Urinary bladder (tissue), 3 donors: ENCODE measurements at regions not wholly inside any gene's neighbourhood (a gene's known extent, or its start where the extent isn't known, plus 50 kb on each side); places are given as distances from the start of the nearest gene placed in this dataset.
"Not testable (repeated sequence)": the region's sequence is repeated elsewhere in the genome, so short reads cannot be mapped to it uniquely, and the experiment has no call there.

Experiments
- DNase-seq: peaks from one replicate; pipeline ENCODE4 v3.0.0-alpha.2; 2015; ENCODE audit errors: extremely low spot score
- H3K27ac ChIP-seq: one replicate; pipeline ENCODE4 v1.5.1; 2013; ENCODE audit warnings: low read depth, mild to moderate bottlenecking, moderate library complexity
- H3K36me3 ChIP-seq: one replicate; pipeline ENCODE4 v1.6.1; 2013; ENCODE audit warnings: mild to moderate bottlenecking, moderate library complexity; ENCODE audit not compliant: insufficient read depth
- H3K4me1 ChIP-seq: one replicate; pipeline ENCODE4 v1.6.1; 2013; ENCODE audit warnings: mild to moderate bottlenecking, moderate library complexity; ENCODE audit not compliant: insufficient read depth
- H3K4me3 ChIP-seq: one replicate; pipeline ENCODE4 v1.5.1; 2013; ENCODE audit warnings: low read depth, low read length
- WGBS: extraction: QIAGEN DNeasy Blood & Tissue Kit; methylation state at CpG from one replicate; pipeline ENCODE4 v1.1.7; 2013; 5-methylcytosine and 5-hydroxymethylcytosine counted together
- donor health status: healthy with polysubstance abuse.
- donor health status: healthy.

DNA sequence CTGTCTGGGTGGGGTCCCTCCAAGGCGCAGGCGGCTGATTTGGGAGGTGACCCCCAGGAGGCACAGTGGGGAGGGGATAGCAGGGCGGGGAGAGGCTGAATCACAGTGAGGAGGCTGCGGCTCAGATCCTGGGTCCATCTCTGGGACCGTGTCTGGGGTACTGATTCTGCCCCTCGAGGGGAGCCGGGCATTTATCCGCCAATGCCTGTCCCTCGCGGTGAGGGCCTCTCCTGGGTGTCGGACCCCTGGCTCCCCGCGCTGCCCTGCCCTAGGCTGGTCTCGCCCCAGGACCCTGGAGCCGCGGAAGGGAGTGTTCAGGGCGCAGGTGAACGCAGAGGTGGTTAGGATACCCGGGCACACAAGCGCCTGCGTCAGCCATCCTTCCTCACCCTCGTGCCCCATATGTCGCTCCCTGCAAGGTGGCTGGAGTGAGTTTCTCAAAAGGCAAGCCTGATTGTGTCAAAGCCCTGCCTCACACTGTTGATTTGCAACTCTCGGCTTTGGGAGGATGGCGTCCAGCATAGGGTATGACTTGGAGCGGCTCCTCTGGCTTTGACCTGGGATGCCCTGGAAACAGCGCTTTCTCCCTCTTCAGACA lies 530.9 kb downstream of the PTPRU start:
- no peak for DNase-seq
- 73% methylated on average over 27 of the region's 27 CpGs for WGBS
- Histone ChIP-seq H3K27ac (no peak overlapping the region), H3K4me3 (no peak overlapping the region), H3K4me1 (no peaks in the 10 kb centered on the region), H3K36me3 (no peaks in the 10 kb centered on the region)

DNA sequence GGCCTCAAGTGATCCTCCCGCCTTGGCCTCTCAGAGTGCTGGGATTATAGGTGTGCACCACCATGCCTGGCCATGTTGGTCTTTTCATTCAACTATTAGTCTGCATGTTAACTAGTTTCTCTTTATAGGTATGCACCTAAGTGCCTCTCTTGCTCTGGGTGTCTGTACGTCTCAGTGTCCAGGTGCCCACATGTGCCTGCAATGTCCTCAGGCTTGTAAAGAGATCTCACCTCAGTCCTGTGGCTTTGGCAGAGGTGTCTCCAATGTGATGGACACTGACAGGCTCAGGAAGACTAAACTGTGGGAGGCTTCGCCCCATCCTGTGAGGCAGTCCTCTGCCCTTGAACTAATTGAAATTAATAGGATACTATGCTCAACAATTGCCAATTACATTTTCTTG lies 526.3 kb downstream of the PTPRU start:
- H3K27ac ChIP-seq, result no peak overlapping the region
- H3K36me3 ChIP-seq, result no peaks in the 10 kb centered on the region
- WGBS, result 79% methylated on average over 3 of the region's 3 CpGs
- no peaks in the 10 kb centered on the region for H3K4me1 ChIP-seq
- no peak for DNase-seq
- no peak overlapping the region for H3K4me3 ChIP-seq

DNA sequence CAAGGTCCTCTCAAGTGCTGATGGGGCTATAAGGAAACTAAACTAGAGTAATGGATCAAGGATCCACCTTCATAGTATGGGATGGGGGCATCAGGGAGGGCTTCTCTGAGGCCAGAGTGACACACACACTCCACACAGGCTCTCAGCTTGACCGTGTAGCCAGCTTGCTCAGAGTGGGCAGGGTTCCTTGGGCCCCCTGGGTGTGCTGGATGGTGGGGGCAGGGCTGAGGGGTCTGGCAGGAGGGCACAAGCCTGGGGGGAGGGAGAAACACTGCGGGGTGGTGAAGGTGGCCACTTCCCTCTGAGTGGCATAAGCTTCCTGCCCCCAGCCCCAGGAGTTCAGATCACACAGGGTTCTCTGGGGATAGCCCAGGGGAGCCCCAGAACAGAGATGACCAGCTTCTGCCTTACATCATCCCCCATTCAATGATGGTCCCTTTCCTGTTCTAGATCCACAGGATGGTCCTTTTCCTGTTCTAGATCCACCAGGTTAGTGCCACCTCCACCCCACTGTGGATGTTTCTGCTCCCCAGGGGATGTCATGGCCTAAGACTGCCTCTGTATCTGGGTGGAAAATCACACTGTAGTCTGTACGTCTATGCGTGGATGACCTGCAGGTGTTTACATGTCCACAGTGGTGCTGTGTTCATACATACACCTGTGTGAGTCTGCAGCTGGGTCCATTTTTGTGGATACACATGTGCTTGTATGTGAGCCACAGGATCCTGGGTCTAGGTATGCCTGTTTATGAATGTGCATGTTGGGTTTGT lies 525.0 kb downstream of the PTPRU start:
- no peak for DNase-seq

DNA sequence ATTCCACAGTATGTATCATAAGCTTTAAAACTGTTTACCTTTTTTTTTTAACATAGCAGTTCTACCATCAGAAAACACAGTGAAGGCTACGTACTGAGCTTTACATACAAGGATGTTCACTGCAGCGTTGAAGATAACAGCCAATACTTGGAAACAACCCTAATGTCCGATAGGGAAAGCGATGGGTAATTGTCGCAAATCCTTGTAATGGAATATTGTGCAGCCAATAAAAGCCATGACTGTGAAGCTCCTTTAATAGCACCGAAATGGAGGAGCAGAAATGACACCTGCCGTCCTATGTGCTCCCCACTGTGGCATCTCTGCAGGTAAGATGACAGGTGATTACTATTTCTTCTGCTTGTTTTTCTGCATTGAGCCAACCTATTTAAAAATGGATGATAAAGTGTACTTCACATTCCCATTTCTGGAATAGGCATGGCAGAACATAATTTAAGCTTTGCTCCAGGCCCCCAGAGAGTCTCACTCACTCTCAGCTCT lies 523.8 kb downstream of the PTPRU start:
- Histone ChIP-seq H3K4me1 (no peaks in the 10 kb centered on the region), H3K4me3 (no peak overlapping the region)
- 82% methylated on average over 7 of the region's 7 CpGs for WGBS

More for the DNA sequence above, 525.0 kb downstream of the PTPRU start:
- no peak overlapping the region for H3K27ac ChIP-seq
- 56% methylated on average over 4 of the region's 4 CpGs for WGBS
- no peak overlapping the region for H3K4me3 ChIP-seq
- H3K4me1 ChIP-seq, result no peaks in the 10 kb centered on the region
- no peaks in the 10 kb centered on the region for H3K36me3 ChIP-seq

DNA sequence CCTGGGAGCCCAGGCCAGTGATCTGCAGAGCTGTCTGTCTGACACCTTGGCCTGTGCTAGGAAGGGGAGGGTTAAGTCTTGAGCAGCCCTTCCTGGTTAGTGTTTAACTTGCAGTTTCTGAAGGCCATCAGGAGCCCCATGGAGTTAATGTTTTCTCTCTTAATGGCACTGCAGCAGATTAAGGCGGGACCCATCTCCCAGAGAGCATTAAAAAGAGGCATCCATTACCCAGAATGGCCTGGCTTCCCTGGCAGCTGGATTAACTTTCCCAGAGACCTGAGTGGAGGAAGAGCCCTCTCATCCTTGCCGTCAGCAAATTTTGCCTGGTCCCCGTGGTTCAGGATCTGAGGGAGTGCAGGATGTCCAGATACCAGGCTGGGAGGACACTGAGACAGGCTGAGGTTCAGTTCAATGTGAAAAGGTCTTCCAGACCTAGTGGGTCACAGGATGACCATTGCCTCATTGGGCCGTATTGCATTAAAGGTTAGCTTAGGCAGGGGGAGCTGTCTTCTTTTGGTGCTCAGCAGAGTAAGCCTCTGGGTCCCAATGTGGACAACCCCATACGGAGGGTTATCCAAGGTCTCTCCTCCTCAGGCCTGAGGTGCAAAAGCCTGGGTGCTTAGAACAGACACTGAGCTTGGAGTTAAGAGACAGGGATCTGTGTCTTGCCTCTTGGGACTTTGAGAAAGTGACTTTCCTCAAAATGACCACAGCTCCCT lies 522.6 kb downstream of the PTPRU start:
- Histone ChIP-seq H3K4me3 (no peak overlapping the region), H3K4me1 (no peaks in the 10 kb centered on the region), H3K36me3 (no peaks in the 10 kb centered on the region), H3K27ac (no peak overlapping the region)
- WGBS, result 37% methylated on average over 5 of the region's 5 CpGs
- no peak for DNase-seq

More for the DNA sequence above, 523.8 kb downstream of the PTPRU start:
- no peak for DNase-seq
- no peaks in the 10 kb centered on the region for H3K36me3 ChIP-seq
- no peak overlapping the region for H3K27ac ChIP-seq

DNA sequence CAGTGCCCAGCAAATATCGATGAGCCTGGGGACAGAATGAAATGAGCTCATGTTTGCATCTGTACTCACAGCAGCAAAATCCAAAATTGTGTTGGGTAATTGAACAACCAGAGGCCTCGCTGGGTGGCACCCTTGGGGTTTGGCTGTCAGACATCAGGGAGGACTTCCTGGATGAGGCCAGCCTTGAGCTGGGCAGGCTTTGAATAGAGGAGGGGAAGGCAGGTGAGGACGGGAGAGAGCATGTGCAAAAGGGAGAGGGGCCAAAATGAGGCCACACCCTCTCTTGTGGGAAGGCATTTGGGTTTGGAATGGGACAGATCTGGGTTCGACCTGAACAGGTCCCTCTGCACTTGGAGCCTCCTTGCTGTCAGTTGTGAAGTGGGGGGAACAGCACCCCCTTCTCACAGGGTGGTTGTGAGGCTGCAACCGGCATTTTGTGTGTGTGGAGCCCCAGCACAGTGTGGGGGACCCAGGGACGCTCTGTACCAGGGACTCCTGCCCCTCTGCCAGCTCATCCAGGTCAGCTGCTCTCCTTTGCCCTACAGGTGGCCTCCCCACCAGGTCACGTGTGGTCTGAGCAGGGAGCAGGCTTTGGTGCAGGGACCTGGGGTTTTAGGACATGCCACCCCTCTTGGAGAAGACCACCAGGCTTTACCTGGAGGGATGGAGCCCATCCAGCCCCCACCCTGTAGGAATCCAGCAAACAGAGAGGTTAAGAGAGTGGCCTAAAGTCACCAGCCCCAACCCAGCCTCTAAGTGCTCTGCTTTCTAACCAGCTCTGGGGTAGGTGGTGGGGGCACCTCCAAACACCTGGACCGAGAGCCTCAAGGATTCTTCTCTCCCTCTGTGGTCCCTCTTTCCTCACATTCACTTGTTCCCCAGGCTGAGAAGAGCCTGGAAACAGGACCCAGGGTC lies 521.8 kb downstream of the PTPRU start:
- H3K4me1 ChIP-seq, result no peaks in the 10 kb centered on the region

DNA sequence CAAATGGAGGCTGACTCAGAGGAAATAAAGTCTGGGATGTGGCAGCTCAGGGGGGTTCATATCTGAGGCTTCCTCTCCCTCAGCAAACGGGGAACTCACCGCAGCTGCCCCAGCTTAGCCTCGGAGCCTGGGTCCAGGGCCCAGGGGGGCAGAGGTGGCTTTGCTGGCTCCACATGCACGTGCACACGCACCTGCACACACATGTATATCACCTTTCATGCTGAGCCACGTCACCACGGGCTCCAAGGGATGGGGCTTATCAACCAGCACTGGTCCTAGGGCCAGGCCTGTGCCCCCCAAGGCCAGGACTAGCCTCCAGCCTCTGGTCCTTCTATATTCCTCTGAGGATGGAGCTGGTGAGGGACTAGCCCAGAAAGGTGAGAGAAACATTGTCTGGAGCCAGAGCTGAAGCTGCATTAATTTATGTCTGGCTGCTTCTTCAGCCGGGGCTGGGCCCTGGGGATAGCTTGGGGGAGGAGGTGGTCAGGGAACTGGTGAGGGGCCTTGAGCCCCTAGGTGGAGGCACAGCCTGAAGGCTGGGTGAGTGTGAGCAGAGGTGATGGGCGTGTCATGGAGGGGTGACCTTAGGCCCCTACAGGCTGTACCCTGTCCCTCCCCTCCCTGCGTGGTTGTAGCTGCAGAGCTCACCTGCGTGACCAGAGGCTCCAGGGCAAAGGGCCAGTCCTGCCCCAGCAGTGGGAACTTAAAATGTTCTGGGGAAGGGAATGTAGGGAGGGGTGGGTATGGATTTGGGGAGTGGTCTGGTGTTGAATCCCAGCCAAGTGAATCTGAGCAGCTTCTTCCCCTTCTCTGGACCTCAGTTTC lies 520.8 kb downstream of the PTPRU start:
- Histone ChIP-seq H3K27ac (no peak overlapping the region), H3K36me3 (no peaks in the 10 kb centered on the region), H3K4me3 (no peak overlapping the region), H3K4me1 (no peaks in the 10 kb centered on the region)
- no peak for DNase-seq
- WGBS, result 66% methylated on average over 11 of the region's 11 CpGs

More for the DNA sequence above, 521.8 kb downstream of the PTPRU start:
- Histone ChIP-seq H3K36me3 (no peaks in the 10 kb centered on the region), H3K4me3 (no peak overlapping the region), H3K27ac (no peak overlapping the region)
- 56% methylated on average over 8 of the region's 8 CpGs for WGBS
- no peak for DNase-seq

DNA sequence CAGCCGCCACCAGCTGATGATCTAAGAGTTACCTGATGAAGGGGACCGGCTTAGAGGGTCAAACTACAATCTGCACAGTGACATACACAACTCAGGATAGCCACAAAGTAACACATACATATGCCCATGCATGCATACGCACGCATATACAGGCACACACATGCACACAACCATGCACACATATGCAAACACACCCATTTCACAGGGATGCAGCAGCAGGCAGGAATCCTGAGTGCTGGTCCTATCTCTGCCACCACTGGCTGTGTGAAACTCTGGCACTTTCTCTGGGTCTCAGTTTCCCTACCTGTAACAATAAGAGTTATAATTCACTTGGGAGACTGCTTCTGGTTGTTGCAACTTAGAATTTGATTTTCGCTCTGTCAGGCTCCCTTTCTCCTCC lies 520.2 kb downstream of the PTPRU start:
- 77% methylated on average over 5 of the region's 5 CpGs for WGBS
- no peak for DNase-seq
- no peaks in the 10 kb centered on the region for H3K4me1 ChIP-seq
- H3K27ac ChIP-seq, result no peak overlapping the region
- no peaks in the 10 kb centered on the region for H3K36me3 ChIP-seq
- H3K4me3 ChIP-seq, result no peak overlapping the region

DNA sequence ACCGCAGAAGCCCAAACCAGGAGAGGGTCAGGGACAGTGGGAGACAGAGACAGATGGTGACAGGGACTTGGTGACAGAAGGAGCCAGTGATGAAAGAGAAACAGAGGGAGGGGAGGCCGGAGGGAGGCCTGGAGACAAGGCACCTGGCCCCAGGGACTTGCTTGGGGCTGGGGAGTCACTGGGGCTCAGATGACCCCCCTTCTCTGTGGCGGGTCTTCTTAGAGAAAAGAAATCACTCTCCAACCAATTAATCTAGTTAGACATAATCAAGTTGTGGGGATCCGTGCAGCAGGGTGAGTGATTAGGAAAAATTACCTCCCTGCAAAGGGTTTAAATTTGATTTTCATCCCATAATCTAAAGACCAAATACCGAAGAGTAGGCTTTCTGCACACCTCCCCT lies 519.8 kb downstream of the PTPRU start:
- WGBS, result 60% methylated on average over 5 of the region's 5 CpGs
- H3K36me3 ChIP-seq, result no peaks in the 10 kb centered on the region
- no peak overlapping the region for H3K4me3 ChIP-seq
- no peak overlapping the region for H3K27ac ChIP-seq
- no peak for DNase-seq
- no peaks in the 10 kb centered on the region for H3K4me1 ChIP-seq

DNA sequence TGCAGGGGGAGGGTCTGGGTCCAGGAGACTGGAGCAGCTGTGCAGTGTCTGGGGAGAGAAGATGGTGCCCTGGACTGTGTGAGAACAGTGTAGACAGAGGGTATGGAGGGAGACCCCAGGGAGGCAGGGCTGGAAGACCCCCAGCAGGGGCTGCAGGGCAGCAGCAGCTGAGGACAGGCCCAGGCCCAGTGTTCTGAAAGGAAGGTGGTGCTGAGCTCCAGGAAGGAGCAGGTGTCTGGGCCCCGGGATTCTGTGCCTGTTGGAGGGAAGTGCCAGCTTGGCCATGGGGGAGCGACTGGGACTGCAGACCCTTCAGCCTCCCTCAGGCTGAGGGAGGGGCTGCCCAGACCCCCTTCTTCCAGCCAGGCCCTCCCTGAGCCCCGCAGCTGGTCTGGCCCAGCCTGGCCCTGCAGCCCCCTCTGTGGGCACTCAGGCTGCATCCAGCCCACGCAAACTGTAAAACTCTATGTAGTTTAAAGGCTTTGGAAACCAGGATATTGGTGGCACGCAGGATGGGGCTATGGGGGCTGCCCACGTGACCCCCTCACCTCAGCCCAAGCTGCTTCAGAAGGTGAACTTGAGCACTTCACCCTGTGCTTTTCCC lies 519.2 kb downstream of the PTPRU start:
- DNase-seq, H3K27ac ChIP-seq, H3K36me3 ChIP-seq, H3K4me3 ChIP-seq, H3K4me1 ChIP-seq: not testable (repeated sequence)
- 72% methylated on average over 6 of the region's 6 CpGs for WGBS

DNA sequence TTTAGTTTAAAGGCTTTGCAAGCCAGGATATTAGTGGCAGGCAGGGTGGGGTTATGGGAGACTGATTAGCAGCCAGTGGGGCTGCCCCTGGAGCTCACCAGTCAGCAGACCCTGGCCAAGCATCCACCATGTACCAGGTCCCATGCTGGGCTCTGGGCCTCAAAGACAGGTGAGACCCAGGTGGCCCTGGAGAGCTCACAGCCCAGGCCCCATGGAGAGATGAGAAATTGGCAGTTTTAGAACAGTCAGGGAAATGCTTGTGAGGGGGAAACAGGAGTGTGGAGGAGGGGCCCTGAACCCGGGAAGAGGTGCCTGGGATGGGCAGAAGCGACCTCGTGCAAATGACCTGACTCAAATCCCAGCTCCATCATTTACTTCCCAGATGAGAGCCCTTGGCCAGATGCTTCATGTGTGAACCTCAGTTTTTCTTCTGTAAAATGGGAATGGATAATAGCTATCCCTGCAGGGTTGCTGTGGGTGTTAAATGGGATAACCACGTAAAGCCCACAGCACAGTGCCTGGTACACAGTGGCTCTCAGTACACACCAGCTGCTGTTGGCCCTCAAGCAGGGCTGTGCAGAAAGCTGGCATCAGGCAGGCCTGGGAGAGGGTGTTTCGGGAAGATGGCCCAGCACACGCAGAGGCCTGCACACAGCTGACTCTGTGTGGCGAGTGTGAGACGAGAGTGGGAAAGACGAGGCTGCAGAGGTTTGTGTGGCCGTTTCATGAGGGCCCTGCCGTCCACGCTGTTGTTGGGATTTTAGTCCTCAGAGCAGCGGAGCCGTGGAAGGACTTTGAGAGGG lies 518.5 kb downstream of the PTPRU start:
- Histone ChIP-seq H3K36me3 (no peaks in the 10 kb centered on the region), H3K4me1 (no peaks in the 10 kb centered on the region), H3K4me3 (no peak overlapping the region), H3K27ac (no peak overlapping the region)
- 71% methylated on average over 14 of the region's 14 CpGs for WGBS
- no peak for DNase-seq
